ENCODE measurements at regions not wholly inside any gene's neighbourhood (a gene's known extent, or its start where the extent isn't known, plus 50 kb on each side); places are given as distances from the start of the nearest gene placed in this dataset.
"Not testable (repeated sequence)": the region's sequence is repeated elsewhere in the genome, so short reads cannot be mapped to it uniquely, and the experiment has no call there.

- not testable (repeated sequence) for DNase-seq
These were observed 507.1 kb downstream of the ZNF516 start for GRCh38 chr18:75987913-75988312.

GRCh38 chr18:75984853-75985252, 510.2 kb downstream of the ZNF516 start:
- DNase-seq = no peak

- DNase-seq = no peak
These were observed 513.9 kb downstream of the ZNF516 start for GRCh38 chr18:75981102-75981501.

- no peak for DNase-seq
These were observed 518.0 kb downstream of the ZNF516 start for GRCh38 chr18:75977081-75977480.

- no peak for DNase-seq
These were observed 524.8 kb downstream of the ZNF516 start for GRCh38 chr18:75970212-75970611.

GRCh38 chr18:75966431-75966830, 528.6 kb downstream of the ZNF516 start:
- no peak for DNase-seq

GRCh38 chr18:75962036-75962572, 532.9 kb downstream of the ZNF516 start:
- no peak for DNase-seq

GRCh38 chr18:75960356-75960755, 532.9 kb upstream of the SMIM21 start:
- not testable (repeated sequence) for DNase-seq

GRCh38 chr18:75959150-75959549, 531.6 kb upstream of the SMIM21 start:
- no peak for DNase-seq

- DNase-seq = no peak
These were observed 531.2 kb upstream of the SMIM21 start for GRCh38 chr18:75958683-75959082.

GRCh38 chr18:75945265-75945933, 517.9 kb upstream of the SMIM21 start:
- DNase-seq = no peak

- DNase-seq = no peak
These were observed 509.8 kb upstream of the SMIM21 start for GRCh38 chr18:75937306-75937705.

- DNase-seq = no peak
These were observed 509.4 kb upstream of the SMIM21 start for GRCh38 chr18:75936862-75937261.

GRCh38 chr18:75931079-75931478, 503.6 kb upstream of the SMIM21 start:
- no peak for DNase-seq

GRCh38 chr18:75928706-75929105, 501.2 kb upstream of the SMIM21 start:
- no peak for DNase-seq

GRCh38 chr18:75927791-75928190, 500.3 kb upstream of the SMIM21 start:
- DNase-seq = no peak

- no peak for DNase-seq
These were observed 499.3 kb upstream of the SMIM21 start for GRCh38 chr18:75926811-75927210.

GRCh38 chr18:75923169-75923568, 495.7 kb upstream of the SMIM21 start:
- no peak for DNase-seq

GRCh38 chr18:75916624-75916982, 489.1 kb upstream of the SMIM21 start:
- no peak for DNase-seq

GRCh38 chr18:75915941-75916623, 488.6 kb upstream of the SMIM21 start:
- peak in 1 of 2 donors; percentile 11 for DNase-seq

GRCh38 chr18:75912829-75913228, 485.3 kb upstream of the SMIM21 start:
- no peak for DNase-seq

GRCh38 chr18:75904416-75904815, 476.9 kb upstream of the SMIM21 start:
- DNase-seq = no peak

GRCh38 chr18:75898651-75899050, 471.1 kb upstream of the SMIM21 start:
- no peak for DNase-seq

GRCh38 chr18:75897386-75897785, 469.9 kb upstream of the SMIM21 start:
- no peak for DNase-seq

- DNase-seq = no peak
These were observed 469.4 kb upstream of the SMIM21 start for GRCh38 chr18:75896865-75897264.

All from stimulated activated CD4-positive, alpha-beta T cell treated with anti-CD3 and anti-CD28 coated beads, Interleukin-2, amount 100 ng/mL, for 24 hours (primary cell).